GM18868 (cell line): ENCODE measurements at regions not wholly inside any gene's neighbourhood (a gene's known extent, or its start where the extent isn't known, plus 50 kb on each side); places are given as distances from the start of the nearest gene placed in this dataset.
"Not testable (repeated sequence)": the region's sequence is repeated elsewhere in the genome, so short reads cannot be mapped to it uniquely, and the experiment has no call there.

Experiments
- ATAC-seq: cut with Tn5 transposase; IDR thresholded peaks from one replicate; pipeline ENCODE4 v1.9.1; 2021; ENCODE audit warnings: mild to moderate bottlenecking, moderate library complexity; ENCODE audit not compliant: unreplicated experiment

DNA sequence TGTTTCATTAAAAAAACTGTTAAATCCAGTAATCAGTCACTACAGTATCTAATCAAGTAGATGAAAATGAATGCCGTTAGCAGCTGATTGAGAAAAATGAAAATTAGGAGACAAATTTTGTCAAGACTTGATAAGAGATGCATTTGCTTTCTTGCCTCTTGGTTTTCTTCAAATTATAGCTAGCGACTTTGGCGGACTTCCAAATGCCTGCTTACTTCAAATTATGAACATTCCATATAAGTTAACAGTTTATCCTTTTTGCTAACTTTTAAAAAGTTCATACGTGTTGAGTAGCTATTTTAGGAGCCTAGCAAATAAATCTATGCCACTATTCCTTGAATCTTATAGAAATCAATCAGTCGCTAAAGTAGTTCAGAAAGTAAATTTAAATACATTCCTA, 58.8 kb downstream of the PPP4R3C start:
- ATAC-seq: no peak

DNA sequence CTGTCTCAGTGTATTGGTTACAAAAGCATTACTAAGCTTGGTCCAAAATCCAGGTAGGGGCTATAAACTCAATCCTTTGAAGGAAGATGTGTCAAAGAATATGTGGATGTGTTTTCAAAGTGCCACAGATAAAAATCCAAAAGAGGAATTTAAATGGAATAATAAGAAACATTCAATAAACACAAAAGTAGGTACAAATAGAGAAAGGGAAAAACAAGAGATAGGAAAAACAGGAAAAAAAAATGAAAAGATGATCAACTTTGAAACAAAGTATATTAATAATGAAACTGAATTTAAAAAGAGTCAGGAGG, 64.0 kb downstream of the PPP4R3C start:
- ATAC-seq: no peak

DNA sequence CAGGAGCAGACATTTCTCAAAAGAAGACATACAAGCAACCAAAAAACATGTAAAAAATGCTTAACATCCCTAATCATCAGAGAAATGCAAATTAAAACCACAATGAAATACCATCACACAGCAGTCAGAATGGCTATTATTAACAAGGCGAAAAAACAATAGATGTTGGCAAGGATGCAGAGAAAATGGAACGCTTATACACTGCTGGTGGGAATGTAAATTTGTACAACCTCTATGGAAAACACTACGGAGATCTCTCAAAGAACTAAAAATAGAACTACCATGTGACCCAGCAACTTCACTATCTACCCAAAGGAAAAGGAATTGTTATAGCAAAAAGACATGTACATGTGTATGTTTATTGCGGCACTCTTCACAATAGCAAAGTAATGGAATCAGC, 71.5 kb downstream of the PPP4R3C start:
- no peak for ATAC-seq

DNA sequence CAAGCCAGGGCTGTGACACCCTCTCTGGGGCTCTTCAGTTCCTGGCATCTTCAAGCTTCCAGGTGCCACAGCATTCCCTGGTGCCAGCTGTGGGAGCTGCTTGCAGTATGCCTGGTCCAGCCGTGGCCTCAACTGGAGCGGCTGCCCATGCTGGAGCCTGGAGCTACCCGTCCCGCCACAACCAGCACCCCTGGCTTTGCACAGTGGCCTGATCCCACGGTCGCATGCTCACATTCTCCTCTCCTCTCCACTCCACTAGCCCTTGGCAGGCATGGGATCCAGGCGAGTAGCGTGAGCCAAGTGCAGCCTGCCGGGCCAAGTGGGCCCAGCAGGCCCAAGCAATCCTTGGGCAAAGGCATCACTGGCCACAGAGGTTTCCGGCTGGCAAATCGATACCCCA, 81.7 kb downstream of the PPP4R3C start:
- ATAC-seq: no peak

DNA sequence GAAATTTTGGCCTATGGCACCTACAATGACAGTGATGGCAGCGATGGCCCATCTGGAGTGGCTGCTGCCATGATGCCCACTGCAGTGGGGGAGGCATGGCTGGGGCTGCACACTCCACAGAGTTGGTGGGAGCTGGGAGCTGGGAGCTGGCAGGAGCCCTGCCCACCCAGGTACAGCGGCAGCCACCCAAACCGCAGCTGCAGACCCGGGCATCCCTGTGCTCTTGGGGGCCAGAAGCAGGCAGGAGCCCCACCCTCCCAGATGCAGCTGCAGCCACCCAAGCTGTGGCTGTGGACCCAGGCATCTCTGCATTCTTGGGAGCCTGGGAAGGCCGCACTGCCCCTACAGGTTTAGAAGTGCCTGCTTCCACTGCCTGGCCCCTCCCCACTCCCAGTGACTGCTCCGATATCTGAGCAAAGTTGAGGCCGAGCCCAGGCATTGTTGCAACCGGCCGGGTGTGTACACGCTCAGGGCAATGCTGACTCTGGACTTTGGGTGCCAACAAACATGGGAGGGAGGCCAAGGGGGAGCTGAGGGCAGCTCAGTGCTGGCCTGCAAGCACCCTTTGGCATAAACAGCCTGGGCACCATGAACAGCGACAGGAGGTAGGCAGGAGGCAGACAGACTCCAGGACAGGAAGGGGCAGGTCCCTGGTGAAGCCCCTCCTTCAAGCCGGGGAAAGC, 82.8 kb downstream of the PPP4R3C start:
- ATAC-seq: no peak

DNA sequence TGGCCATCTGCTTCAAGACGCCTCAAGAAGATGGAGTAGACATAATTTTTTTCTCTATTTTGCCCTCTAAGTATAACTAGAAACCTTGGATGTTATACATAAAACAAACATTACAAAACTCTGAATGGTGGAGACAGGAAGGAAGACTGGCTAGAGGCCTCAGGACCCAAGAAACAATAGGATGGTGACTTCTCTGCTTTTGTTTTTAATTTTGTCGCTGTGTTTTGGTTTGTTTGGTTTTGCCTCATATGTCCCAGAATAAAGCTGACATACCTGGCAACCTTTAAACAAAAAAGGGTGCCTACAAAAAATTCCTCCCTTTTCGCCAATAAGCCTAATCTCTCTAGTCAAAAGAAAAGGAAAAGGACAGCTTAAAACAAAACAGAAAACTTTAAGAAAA, 109.1 kb downstream of the PPP4R3C start:
- ATAC-seq: no peak

DNA sequence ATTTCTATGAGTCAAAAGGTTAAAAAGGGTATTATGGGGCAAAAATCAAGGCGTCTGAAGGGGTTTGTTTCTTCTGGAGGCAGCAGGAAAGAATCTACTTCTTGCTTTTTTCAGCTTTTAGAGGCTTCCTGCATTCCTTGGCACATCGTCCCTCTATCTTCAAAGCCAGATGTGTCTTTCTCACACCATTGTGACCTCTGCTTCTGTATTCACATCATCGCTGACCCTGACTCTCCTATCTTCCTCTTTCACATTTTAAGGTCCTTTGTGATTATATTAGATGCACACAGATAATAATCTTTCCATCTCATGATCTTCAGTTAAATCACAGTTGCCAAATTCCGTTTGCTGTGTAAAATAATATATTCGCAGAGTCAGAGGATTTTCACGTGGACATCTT, 112.7 kb downstream of the PPP4R3C start:
- no peak for ATAC-seq

DNA sequence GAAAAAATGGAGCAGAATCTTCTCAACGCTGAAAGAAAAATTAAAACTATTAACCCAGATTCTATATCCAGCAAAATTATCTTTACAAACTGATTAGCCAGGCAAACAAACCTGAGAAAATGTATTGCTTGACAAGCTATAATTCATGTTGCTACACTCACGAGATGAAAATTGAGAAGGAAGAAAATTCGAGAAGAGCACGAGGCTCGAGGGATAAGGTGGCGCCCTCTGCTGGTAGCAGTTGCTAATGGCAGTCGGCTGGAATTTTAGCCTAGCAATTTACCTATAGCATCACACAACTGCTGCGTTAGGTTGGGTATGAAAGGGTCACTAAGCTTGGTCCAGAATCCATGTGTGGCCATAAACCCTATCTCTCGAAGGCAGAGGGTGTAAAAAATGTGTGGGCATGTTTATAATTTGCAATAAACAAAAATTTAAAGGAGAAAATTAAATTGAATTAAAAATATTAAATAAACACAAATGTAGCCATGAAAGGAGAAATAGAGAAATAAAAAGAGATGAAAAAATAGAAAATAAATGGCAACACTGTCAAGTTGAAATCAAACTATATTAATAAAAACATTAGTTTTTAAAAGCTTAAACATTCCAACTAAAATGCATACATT, 126.6 kb downstream of the PPP4R3C start:
- ATAC-seq: no peak

DNA sequence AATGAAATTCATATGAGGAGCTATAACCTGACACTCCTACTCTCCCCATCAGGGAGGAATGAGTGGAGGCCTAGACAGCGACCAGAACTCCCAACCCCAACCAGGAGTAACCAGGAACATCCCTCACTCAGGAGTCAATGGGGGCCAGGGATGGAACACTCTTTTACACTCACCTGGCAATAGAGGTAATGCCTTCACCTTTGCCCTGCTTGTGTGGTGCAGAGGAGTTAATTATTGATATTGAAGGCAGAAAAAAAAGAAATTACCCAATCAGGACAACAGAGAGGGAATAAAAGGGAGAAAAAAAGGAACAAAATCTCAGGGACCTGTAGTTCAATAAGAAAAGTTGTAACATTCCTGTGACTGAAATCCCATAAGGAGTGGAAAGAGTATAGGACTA, 141.5 kb downstream of the PPP4R3C start:
- ATAC-seq: no peak

DNA sequence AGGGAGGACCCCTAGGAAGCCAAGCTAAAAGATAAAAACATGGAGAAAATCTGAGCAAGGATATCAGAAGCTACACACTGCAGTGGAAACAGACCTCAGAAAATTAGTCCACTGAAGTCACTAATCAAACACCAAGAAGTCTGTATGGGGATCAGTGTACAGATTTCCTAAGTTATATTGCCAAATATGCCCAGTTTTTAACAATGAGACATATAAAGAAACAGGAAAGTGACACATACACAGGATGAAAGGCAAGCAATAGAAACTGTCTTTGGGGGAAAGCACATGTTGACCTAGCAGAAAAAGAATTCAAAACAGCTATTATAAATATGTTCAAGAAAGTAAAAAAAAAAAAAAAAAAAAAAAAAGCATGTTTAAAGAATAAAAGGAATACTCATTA, 153.7 kb downstream of the PPP4R3C start:
- no peak for ATAC-seq

DNA sequence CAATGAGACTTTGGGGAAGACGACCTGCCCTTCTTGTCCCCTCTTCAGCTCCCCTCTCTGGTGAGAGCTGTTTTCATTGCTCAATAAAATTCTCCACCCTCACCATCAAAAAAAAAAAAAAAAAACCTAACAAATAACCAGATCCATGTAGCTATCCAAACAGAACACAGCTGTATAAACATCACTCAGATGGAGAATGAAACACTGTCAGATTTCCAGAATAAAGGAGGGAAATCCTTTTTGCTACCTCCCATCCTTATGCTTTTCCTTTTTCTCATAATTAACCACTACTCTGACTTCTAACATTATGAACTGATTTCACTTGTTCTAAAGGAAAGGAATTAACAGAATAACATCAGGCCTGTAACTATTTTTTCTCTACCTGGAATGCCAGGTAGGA, 155.6 kb downstream of the PPP4R3C start:
- ATAC-seq: no peak

DNA sequence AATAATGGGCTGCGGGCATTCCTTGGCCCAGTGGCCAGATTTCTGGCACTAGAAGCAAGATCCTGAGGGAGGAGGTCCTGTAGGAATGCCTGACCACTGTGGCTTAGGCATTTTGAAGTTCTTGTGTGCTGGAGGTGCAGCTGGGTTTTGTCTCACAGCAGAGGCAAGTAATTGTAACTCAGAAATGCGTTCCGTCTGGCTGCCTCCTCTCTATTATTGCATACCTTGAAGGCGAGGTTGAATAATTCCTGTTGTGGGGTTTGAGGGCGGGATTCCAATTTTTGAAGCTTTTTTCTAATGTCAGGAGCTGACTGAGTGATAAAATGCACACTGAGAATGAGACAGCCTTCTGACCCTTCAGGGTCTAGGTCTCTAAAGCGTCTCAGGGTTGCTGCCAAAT, 170.6 kb downstream of the PPP4R3C start:
- ATAC-seq: not testable (repeated sequence)

DNA sequence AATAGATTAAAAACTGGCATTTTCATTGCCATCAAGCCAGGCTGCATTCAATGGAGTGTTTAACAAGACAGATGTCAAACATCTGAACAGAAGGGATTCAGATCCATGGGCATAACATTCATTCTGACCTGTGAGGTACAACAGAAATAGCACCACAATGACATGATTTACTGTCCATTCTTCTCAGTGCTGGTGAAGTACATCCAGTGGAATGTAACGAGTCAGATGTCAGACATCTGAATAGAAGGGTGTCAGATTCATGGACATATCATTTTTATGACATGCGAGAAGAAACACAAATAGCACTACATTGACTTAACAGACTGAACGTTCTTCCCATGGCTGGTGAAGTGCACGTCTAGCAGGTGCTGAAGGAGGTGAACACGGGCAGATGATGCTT, 186.4 kb downstream of the PPP4R3C start:
- no peak for ATAC-seq

DNA sequence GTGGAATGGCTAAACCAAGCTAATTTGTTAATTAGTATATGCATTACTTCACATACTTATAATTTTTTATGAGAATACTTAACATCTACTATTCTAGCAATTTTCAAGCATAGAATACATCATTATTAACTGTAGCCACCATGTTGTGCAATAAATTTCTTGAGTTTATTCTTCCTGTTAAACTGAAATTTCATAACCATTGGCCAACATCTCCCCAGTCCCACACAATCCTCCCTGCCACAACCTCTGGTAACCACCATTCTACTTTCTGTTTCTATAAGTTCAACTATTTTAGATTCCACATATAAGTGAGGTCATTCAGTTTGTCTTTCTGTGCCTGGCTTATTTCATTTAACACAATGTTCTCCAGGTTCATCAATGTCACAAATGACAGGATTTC, 208.5 kb downstream of the PPP4R3C start:
- ATAC-seq: no peak

DNA sequence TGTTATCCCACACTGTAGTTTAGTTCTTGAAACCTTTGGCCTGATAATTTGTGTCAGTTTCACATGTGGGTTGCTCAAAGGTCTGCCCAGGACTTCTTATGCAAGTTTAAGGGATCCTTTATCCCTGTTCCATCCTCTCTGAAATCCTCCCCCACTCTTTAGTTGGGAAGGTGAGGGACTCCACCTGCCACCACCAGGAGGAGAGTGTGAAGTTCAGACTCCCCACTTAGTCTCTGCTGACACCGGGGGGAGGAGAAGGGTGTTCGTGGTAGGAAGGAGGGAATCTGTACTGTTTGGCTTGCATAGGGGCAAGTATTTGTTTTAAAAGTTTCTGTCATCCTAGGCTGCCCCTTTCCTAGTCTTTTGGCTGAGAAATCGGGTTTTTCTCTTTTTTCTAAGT, 211.8 kb downstream of the PPP4R3C start:
- no peak for ATAC-seq

DNA sequence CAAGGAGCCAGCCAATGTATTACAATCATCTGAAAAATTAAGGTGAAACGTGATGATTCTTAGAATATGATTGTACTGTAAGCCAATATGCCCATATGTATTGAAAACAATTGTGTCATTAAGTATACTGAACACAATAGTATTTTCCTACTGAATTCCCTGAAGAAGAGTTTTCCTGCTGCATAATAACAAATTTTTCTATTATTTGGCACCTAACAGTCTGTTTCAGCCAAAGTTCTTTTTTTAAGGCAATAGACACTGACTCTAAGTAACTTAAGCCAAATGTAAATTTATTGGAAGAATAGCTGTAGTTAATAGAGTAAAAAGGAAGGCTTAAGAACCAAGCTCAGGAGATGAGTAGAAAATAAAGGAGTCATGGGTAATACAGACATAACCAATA, 220.6 kb downstream of the PPP4R3C start:
- no peak for ATAC-seq

DNA sequence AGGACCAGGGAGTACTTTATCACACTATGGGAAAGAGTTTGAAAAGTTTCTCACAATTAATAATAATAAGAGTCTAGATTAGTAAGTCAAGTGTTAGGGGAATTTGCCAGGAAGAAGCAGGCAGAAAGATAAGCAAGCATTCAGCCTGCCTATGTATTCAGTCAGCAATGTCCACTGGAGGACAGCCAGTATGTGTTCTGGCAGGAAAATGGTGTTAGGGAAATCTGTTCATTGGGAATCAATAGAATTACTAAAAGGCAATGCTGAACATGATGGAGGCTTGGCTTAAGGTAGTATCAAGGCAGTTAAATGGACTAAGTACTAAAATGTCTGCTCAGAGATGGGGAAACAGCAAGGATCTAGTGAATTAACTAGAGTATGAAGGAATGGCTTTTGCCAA, 221.2 kb downstream of the PPP4R3C start:
- ATAC-seq: no peak

DNA sequence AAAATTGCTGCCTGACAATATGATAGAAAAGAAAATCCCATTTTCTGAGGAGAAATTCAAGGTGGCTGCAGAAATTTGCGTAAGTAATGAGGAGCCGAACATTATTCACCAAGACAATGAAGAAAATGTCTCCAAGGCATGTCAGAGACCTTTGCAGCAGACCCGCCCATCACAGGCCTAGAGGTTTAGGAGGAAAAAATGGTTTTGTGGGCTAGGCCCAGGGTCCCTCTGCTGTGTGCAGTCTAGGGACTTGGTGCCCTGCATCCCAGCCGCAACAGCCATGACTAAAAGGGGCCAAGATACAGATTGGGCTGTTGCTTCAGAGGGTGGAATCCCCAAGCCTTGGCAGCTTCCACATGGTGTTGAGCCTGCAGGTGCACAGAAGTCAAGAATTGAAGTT, 223.1 kb downstream of the PPP4R3C start:
- not testable (repeated sequence) for ATAC-seq

DNA sequence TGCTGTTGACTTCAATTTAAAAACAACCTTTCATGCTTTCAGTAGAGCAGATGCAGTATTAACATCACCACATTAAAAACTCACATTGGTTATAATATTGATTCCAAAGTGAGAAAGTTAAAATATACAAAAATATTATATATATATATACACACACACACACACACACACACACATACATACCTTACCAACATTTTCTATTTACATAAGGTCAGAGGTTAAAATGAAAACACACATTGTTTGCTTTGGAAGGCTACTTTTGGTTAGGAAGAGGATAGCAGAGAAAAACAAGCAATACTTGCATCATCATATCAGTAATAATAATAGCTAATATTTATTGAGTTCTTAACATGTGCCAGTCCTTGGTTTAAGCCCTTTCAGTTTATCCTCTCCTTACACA, 226.5 kb downstream of the PPP4R3C start:
- no peak for ATAC-seq

DNA sequence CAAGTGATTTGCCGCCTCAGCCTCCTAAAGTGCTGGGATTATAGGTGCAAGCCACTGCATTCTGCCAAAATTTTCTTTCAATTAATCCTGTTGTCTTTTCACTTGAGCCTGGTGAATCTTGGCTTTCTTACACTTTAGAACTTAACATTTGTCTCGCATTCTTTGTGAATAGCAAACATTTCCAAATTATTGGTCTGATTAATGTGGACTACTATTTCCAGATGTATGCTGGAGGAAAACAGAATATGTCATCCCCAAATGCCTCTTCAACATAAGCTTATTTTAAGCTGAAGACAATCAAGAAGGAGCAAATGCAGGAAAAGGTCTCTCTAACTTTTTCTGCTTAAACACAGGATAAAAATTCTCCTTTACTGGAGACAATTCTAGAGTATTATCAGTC, 233.4 kb downstream of the PPP4R3C start:
- no peak for ATAC-seq

DNA sequence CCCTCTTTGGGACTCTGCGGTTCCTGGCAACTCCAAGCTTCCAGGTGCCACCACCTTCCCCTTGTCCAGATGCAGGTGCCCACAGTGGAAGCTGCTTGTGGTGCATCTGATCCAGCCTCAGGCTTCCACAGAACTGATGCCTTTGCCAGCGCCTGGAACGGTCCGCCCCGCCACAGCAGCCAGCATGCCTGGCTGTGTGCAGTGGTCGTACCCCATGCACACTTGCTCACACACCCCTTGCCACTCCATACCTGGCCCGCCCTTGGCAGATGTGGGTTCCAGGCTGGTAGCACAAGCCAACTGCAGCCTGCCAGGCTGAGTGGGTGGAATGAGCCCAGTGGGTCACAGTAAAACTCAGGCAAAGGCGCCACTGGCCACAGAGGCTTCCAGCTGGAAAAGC, 240.5 kb downstream of the PPP4R3C start:
- ATAC-seq: no peak

DNA sequence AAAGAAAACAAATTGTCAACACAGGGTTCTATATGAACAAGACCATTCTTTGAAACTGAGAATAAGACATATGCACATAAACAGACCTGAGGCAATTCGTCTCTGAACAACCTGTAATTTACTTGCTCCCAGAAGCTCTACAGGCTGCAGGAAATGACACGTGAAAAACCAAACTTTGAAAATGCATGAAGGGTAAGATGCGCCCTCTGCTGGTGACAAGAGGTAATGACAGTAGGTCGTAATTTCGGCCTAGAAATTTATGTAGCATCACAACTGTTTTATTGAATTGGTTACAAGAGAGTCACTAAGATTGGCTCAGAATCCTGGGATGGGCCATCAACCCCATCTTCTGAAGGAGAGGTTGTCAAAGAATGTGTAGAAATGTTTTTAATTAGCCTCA, 276.5 kb downstream of the PPP4R3C start:
- ATAC-seq: no peak

DNA sequence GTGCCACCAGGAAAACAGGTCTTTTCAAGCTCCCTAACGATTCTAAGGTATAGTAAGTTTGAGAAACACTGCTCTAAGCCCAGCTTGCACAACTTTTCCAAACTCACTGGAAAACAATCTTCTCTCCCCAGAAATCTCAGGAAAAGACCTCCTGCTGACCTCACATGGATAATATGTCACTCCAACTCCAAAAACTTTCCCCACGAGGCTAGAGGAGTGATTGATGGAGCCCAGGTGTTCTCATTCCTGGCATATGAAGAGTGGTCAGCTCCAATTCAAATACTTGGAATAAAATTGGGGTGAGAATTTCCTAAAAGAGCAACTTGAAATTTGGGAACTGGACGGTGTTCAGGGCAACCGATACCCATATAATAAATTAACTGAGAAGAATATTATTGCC, 299.9 kb downstream of the PPP4R3C start:
- no peak for ATAC-seq
